ENCODE measurements at regions not wholly inside any gene's neighbourhood (a gene's known extent, or its start where the extent isn't known, plus 50 kb on each side); places are given as distances from the start of the nearest gene placed in this dataset.

- no peak for TF ChIP-seq CTCF (IDR thresholded peaks at IDR 0.05; ENCODE audit: unreplicated experiment in 3 of 3)
These were observed 978.3 kb downstream of the BRD1 start for GRCh38 chr22:48849219-48849912.

GRCh38 chr22:48846200-48846599, 981.5 kb downstream of the BRD1 start:
- TF ChIP-seq CTCF (IDR thresholded peaks at IDR 0.05; ENCODE audit: unreplicated experiment in 3 of 3), result no peak
- Mint-ChIP-seq H3K27ac (no peak overlapping the region), H3K9me3 (no peaks in the 10 kb centered on the region), H3K27me3 (ENCODE audit: low read depth) (peaks cover 15% of the 10 kb centered on the region), H3K36me3 (ENCODE audit: low read depth) (no peaks in the 10 kb centered on the region), H3K4me3 (no peak overlapping the region), H3K4me1 (peaks cover 5% of the 10 kb centered on the region)

More at GRCh38 chr22:48849219-48849912, 978.3 kb downstream of the BRD1 start:
- Mint-ChIP-seq H3K9me3 (no peaks in the 10 kb centered on the region), H3K4me1 (peaks cover 5% of the 10 kb centered on the region), H3K36me3 (ENCODE audit: low read depth) (no peaks in the 10 kb centered on the region), H3K4me3 (no peak overlapping the region), H3K27ac (no peak overlapping the region), H3K27me3 (ENCODE audit: low read depth) (peaks cover 7% of the 10 kb centered on the region)

- Mint-ChIP-seq H3K4me3 (no peak overlapping the region), H3K36me3 (ENCODE audit: low read depth) (no peaks in the 10 kb centered on the region), H3K9me3 (no peaks in the 10 kb centered on the region), H3K27me3 (ENCODE audit: low read depth) (peaks cover 17% of the 10 kb centered on the region), H3K27ac (no peak overlapping the region), H3K4me1 (peaks cover 5% of the 10 kb centered on the region)
- no peak for TF ChIP-seq CTCF (IDR thresholded peaks at IDR 0.05; ENCODE audit: unreplicated experiment in 3 of 3)
These were observed 982.2 kb downstream of the BRD1 start for GRCh38 chr22:48845356-48845936.

GRCh38 chr22:48844056-48844675, 983.5 kb downstream of the BRD1 start:
- Mint-ChIP-seq H3K4me3 (no peak overlapping the region), H3K27ac (no peak overlapping the region), H3K36me3 (ENCODE audit: low read depth) (no peaks in the 10 kb centered on the region), H3K4me1 (peaks cover 1% of the 10 kb centered on the region), H3K9me3 (no peaks in the 10 kb centered on the region), H3K27me3 (ENCODE audit: low read depth) (peaks cover 17% of the 10 kb centered on the region)
- TF ChIP-seq CTCF (IDR thresholded peaks at IDR 0.05; ENCODE audit: unreplicated experiment in 3 of 3), result no peak

- no peak overlapping the region for H3K4me3 Mint-ChIP-seq
- H3K4me1 Mint-ChIP-seq, result no peaks in the 10 kb centered on the region
- no peak for TF ChIP-seq CTCF (IDR thresholded peaks at IDR 0.05; ENCODE audit: unreplicated experiment in 3 of 3)
- peaks cover 17% of the 10 kb centered on the region for H3K27me3 Mint-ChIP-seq (ENCODE audit: low read depth)
- no peaks in the 10 kb centered on the region for H3K9me3 Mint-ChIP-seq
- no peak overlapping the region for H3K27ac Mint-ChIP-seq
- no peaks in the 10 kb centered on the region for H3K36me3 Mint-ChIP-seq (ENCODE audit: low read depth)
These were observed 984.0 kb downstream of the BRD1 start for GRCh38 chr22:48843640-48844039.

Measured in nephron (organoid).